DOHH2 (cell line): ENCODE measurements at regions not wholly inside any gene's neighbourhood (a gene's known extent, or its start where the extent isn't known, plus 50 kb on each side); places are given as distances from the start of the nearest gene placed in this dataset.

Source experiments
- H3F3A ChIP-seq: fragments of 200-600 bp; sonication (generic), shearing (Covaris generic); 2 replicates; pipeline ENCODE4 v1.6.0; 2016; ENCODE audit warnings: antibody characterized with exemption, mild to moderate bottlenecking; ENCODE audit not compliant: control insufficient read depth, insufficient read depth
- H3K27ac ChIP-seq: fragments of 200-600 bp; sonication (generic); 2 replicates; pipeline ENCODE4 v1.5.1; 2014; ENCODE audit warnings: low read depth, mild to moderate bottlenecking, low read length, moderate library complexity
- H3K27me3 ChIP-seq: fragments of 200-600 bp; sonication (generic); 2 replicates; pipeline ENCODE4 v1.6.1; 2014; ENCODE audit warnings: mild to moderate bottlenecking, low read length, mixed read lengths; ENCODE audit not compliant: control insufficient read depth
- H3K36me3 ChIP-seq: fragments of 200-600 bp; sonication (generic); 2 replicates; pipeline ENCODE4 v1.6.1; 2014; ENCODE audit warnings: mild to moderate bottlenecking, low read length, moderate library complexity, mixed read lengths; ENCODE audit not compliant: control insufficient read depth
- H3K4me1 ChIP-seq: fragments of 200-600 bp; sonication (generic); 2 replicates; pipeline ENCODE4 v1.6.1; 2014; ENCODE audit warnings: mild to moderate bottlenecking, low read length, mixed read lengths; ENCODE audit not compliant: control insufficient read depth
- H3K4me2 ChIP-seq: fragments of 200-600 bp; sonication (generic); 2 replicates; pipeline ENCODE4 v1.6.0; 2014; ENCODE audit warnings: mild to moderate bottlenecking, low read length, moderate library complexity
- H3K4me3 ChIP-seq: fragments of 200-600 bp; sonication (generic); 2 replicates; pipeline ENCODE4 v1.5.1; 2014; ENCODE audit warnings: mild to moderate bottlenecking, low read length, mixed read lengths
- H3K79me2 ChIP-seq: fragments of 200-600 bp; sonication (generic); 2 replicates; pipeline ENCODE4 v1.6.1; 2014; ENCODE audit warnings: mild to moderate bottlenecking, low read length, mixed read lengths; ENCODE audit not compliant: control insufficient read depth
- H3K9me2 ChIP-seq: fragments of 200-600 bp; sonication (generic); replicated peaks from 2 replicates; pipeline ENCODE4 v1.6.1; 2014; ENCODE audit warnings: mild to moderate bottlenecking, low read length, mixed read lengths; ENCODE audit not compliant: control insufficient read depth
- H3K9me3 ChIP-seq: fragments of 200-600 bp; sonication (generic); 2 replicates; pipeline ENCODE4 v1.6.1; 2014; ENCODE audit warnings: antibody characterized with exemption, low read length, mixed read lengths; ENCODE audit not compliant: control insufficient read depth, insufficient read depth
- H4K20me1 ChIP-seq: fragments of 200-600 bp; sonication (generic); 2 replicates; pipeline ENCODE4 v1.6.0; 2014; ENCODE audit warnings: low read depth, mild to moderate bottlenecking, antibody characterized with exemption, low read length, moderate library complexity; ENCODE audit not compliant: control insufficient read depth, insufficient read depth
- EZH2phosphoT487 ChIP-seq: fragments of 200-600 bp; sonication (generic); IDR thresholded peaks from 2 replicates; pipeline ENCODE4 v1.6.1; 2017; ENCODE audit warnings: borderline replicate concordance, mild to moderate bottlenecking, antibody characterized with exemption, low read length, moderate library complexity, mixed read lengths
- TF ChIP-seq, protein P1 (sequence below): fragments of 200-600 bp; sonication (generic); IDR thresholded peaks from one replicate; pipeline ENCODE4 v1.5.1; 2014; ENCODE audit warnings: antibody characterized with exemption, mild to moderate bottlenecking, low read depth, low read length; ENCODE audit not compliant: poor library complexity, severe bottlenecking

DNA sequence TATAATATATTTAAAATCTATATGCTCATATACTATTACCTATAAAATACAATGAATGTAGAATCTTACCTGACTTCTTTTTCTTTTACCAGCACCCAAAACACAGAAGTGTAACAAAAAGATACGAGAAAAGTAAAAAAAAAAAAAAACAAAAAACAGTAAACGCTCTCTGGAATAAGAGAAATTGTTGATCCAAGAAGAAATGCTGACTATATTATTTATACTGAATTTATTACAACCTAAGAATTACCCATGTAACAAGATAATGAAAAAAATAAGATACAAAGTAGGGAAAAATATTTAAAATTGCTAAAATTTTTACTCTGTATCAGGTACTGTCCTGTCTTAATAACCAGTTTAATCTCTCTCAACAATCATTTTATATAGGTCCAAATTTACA is 787.9 kb upstream of the MAN1A1 start:
- Histone ChIP-seq H3K9me2 (no peaks in the 10 kb centered on the region), H3K27ac (no peak overlapping the region), H3K4me1 (no peaks in the 10 kb centered on the region), H3F3A (no peaks in the 10 kb centered on the region), H3K9me3 (no peaks in the 10 kb centered on the region), H3K4me3 (no peak overlapping the region), H3K4me2 (no peak overlapping the region), H4K20me1 (no peaks in the 10 kb centered on the region), H3K27me3 (no peaks in the 10 kb centered on the region), H3K79me2 (no peaks in the 10 kb centered on the region), H3K36me3 (no peaks in the 10 kb centered on the region)
- TF ChIP-seq, protein P1, sequence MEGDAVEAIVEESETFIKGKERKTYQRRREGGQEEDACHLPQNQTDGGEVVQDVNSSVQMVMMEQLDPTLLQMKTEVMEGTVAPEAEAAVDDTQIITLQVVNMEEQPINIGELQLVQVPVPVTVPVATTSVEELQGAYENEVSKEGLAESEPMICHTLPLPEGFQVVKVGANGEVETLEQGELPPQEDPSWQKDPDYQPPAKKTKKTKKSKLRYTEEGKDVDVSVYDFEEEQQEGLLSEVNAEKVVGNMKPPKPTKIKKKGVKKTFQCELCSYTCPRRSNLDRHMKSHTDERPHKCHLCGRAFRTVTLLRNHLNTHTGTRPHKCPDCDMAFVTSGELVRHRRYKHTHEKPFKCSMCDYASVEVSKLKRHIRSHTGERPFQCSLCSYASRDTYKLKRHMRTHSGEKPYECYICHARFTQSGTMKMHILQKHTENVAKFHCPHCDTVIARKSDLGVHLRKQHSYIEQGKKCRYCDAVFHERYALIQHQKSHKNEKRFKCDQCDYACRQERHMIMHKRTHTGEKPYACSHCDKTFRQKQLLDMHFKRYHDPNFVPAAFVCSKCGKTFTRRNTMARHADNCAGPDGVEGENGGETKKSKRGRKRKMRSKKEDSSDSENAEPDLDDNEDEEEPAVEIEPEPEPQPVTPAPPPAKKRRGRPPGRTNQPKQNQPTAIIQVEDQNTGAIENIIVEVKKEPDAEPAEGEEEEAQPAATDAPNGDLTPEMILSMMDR: no peak
- no peak for TF ChIP-seq EZH2phosphoT487

DNA sequence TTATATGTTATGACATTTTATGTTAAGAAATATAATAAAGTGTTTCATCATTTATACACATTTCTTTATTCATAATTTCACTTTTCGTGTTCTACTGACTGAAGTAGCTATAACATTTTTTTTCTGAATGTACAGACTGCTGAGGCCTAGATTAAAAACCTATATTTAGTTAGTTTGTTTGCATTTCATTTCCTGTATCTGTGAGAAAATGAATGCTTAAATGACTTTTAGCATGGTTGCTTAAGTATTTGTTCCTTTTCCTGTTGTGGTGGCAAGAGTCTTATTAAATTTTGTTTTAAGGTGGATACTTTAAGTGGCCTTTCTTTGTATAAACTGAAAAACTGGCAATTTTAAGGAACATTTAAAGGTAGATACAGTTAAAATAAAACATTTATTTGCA is 779.7 kb upstream of the MAN1A1 start:
- peak overlapping the region; percentile 75 for H3K27ac ChIP-seq

DNA sequence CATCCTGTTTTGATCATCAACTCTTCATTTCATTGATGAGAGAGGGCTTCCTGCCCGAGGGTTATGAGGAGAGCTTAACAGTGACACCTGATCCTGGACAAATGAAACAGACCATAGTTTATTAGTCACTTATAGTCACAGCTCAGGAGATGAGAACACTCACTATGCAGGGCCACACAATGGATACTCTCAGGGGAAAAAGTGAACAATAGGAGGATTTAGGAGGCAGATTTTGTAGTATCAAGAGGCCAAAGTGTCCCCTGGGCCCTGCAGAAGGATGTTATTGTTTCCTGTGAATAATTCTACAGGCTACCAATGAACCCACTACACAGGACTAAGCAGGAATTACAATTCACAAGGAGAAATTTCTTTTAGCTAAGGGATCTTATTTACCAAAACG is 772.8 kb upstream of the MAN1A1 start:
- no peaks in the 10 kb centered on the region for H3K9me2 ChIP-seq
- H3K4me3 ChIP-seq: no peak overlapping the region
- peaks cover 4% of the 10 kb centered on the region for H3K4me1 ChIP-seq
- H3K79me2 ChIP-seq: no peaks in the 10 kb centered on the region
- H3K9me3 ChIP-seq: peaks cover 5% of the 10 kb centered on the region; the same call in 1 of the 2 replicates
- no peaks in the 10 kb centered on the region for H3F3A ChIP-seq
- no peak overlapping the region for H3K4me2 ChIP-seq
- H4K20me1 ChIP-seq: no peaks in the 10 kb centered on the region
- H3K36me3 ChIP-seq: peaks cover under 1% of the 10 kb centered on the region
- H3K27ac ChIP-seq: no peak overlapping the region
- H3K27me3 ChIP-seq: no peaks in the 10 kb centered on the region
- no peak for TF ChIP-seq EZH2phosphoT487
- TF ChIP-seq, protein P1: no peak

More for the DNA sequence above, 779.7 kb upstream of the MAN1A1 start:
- Histone ChIP-seq H3K9me3 (peaks cover 15% of the 10 kb centered on the region), H3K4me2 (peak overlapping the region; percentile 75), H3F3A (peaks cover 5% of the 10 kb centered on the region; the same call in 1 of the 2 replicates), H3K4me3 (peak overlapping the region; percentile 49), H4K20me1 (no peaks in the 10 kb centered on the region), H3K79me2 (no peaks in the 10 kb centered on the region), H3K27me3 (no peaks in the 10 kb centered on the region), H3K36me3 (peaks cover 17% of the 10 kb centered on the region), H3K9me2 (no peaks in the 10 kb centered on the region), H3K4me1 (peaks cover 33% of the 10 kb centered on the region)
- TF ChIP-seq, protein P1: no peak
- TF ChIP-seq EZH2phosphoT487: no peak

DNA sequence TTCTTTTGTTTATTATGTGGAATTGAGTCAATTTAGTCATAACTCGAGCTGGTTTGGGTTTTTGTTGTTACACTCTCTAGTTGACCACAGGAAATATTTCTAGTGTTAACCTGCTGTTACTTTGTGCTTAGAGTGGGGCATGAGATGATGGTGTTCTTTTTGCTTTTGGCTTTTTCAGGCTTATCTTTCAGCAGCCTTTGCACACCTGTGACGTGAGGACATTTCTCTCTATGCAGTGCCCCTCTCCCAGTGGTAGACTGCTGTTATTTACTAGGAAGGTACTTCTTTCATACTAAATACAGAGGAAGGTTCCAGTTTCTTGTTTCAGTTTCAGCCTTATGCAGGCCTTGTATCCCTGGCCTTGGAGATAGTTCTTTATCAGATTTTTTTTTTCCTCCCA is 766.8 kb upstream of the MAN1A1 start:
- H3K36me3 ChIP-seq: no peaks in the 10 kb centered on the region
- H3K4me2 ChIP-seq: no peak overlapping the region
- H3K79me2 ChIP-seq: no peaks in the 10 kb centered on the region
- no peaks in the 10 kb centered on the region for H4K20me1 ChIP-seq
- H3K4me3 ChIP-seq: no peak overlapping the region
- H3K27ac ChIP-seq: no peak overlapping the region
- H3K27me3 ChIP-seq: no peaks in the 10 kb centered on the region
- no peaks in the 10 kb centered on the region for H3K9me3 ChIP-seq
- no peaks in the 10 kb centered on the region for H3K9me2 ChIP-seq
- no peaks in the 10 kb centered on the region for H3F3A ChIP-seq
- TF ChIP-seq, protein P1: no peak
- no peak for TF ChIP-seq EZH2phosphoT487
- H3K4me1 ChIP-seq: no peaks in the 10 kb centered on the region
